SK-N-MC (cell line): ENCODE measurements at regions not wholly inside any gene's neighbourhood (a gene's known extent, or its start where the extent isn't known, plus 50 kb on each side); places are given as distances from the start of the nearest gene placed in this dataset.
"Not testable (repeated sequence)": the region's sequence is repeated elsewhere in the genome, so short reads cannot be mapped to it uniquely, and the experiment has no call there.

Experiments used
- DNase-seq: peaks from one replicate; pipeline ENCODE4 v3.0.0-alpha.2; 2011; ENCODE audit warnings: low read depth, low spot score
- H3K27ac ChIP-seq: fragments of 200-600 bp; sonication (generic); 2 replicates; pipeline ENCODE4 v1.5.1; 2016; ENCODE audit warnings: mixed run types
- H3K36me3 ChIP-seq: fragments of 200-600 bp; sonication (generic); 2 replicates; pipeline ENCODE4 v1.6.1; 2017; ENCODE audit warnings: antibody characterized with exemption, low read length, mixed read lengths; ENCODE audit not compliant: insufficient read depth
- H3K4me3 ChIP-seq: fragments of 200-600 bp; sonication (generic); 2 replicates; pipeline ENCODE4 v1.5.1; 2016
- H3K9ac ChIP-seq: fragments of 200-600 bp; sonication (generic); 2 replicates; pipeline ENCODE4 v1.8.0; 2017; ENCODE audit warnings: mixed run types, mixed read lengths; ENCODE audit not compliant: insufficient read length
- H3K9me3 ChIP-seq: fragments of 200-600 bp; sonication (generic); 2 replicates; pipeline ENCODE4 v1.6.1; 2017; ENCODE audit warnings: low read depth, mild to moderate bottlenecking, antibody characterized with exemption, low read length, moderate library complexity, mixed read lengths
- EZH2 ChIP-seq: fragments of 200-600 bp; sonication (generic); IDR thresholded peaks from one replicate; pipeline ENCODE4 v1.6.1; 2017; ENCODE audit warnings: antibody characterized with exemption
- FOXP2 ChIP-seq: optimal IDR thresholded peaks from 2 replicates; pipeline ENCODE3; 2011; ENCODE audit warnings: mild to moderate bottlenecking, moderate library complexity; ENCODE audit not compliant: insufficient read depth; ENCODE audit errors: extremely low read length, control extremely low read depth
- POLR2AphosphoS5 ChIP-seq: IDR thresholded peaks from 2 replicates; pipeline ENCODE4 v1.6.1; 2012; ENCODE audit warnings: mild to moderate bottlenecking, low read depth, low read length, borderline replicate concordance

- TF ChIP-seq POLR2AphosphoS5: no peak
- no peak for TF ChIP-seq EZH2
- TF ChIP-seq FOXP2: no peak
- H3K36me3 ChIP-seq: no peaks in the 10 kb centered on the region
- no peak overlapping the region for H3K4me3 ChIP-seq
- DNase-seq: no peak
- no peak overlapping the region for H3K27ac ChIP-seq
- no peaks in the 10 kb centered on the region for H3K9me3 ChIP-seq
- H3K9ac ChIP-seq: no peak overlapping the region
Measured at GRCh38 chr5:6106756-6107155, 271.6 kb downstream of the MED10 start.

- Histone ChIP-seq H3K9me3 (no peaks in the 10 kb centered on the region), H3K4me3 (no peak overlapping the region), H3K27ac (no peak overlapping the region), H3K36me3 (no peaks in the 10 kb centered on the region), H3K9ac (no peak overlapping the region)
- no peak for DNase-seq
- TF ChIP-seq POLR2AphosphoS5: no peak
- TF ChIP-seq FOXP2: no peak
- TF ChIP-seq EZH2: no peak
Measured at GRCh38 chr5:6105320-6105719, 273.0 kb downstream of the MED10 start.

GRCh38 chr5:6096101-6096500 lies 282.2 kb downstream of the MED10 start:
- DNase-seq: no peak
- H3K4me3 ChIP-seq: no peak overlapping the region
- no peak overlapping the region for H3K27ac ChIP-seq
- no peaks in the 10 kb centered on the region for H3K36me3 ChIP-seq
- H3K9ac ChIP-seq: no peak overlapping the region
- TF ChIP-seq EZH2 (no peak), POLR2AphosphoS5 (no peak), FOXP2 (no peak)
- H3K9me3 ChIP-seq: no peaks in the 10 kb centered on the region

- not testable (repeated sequence) for H3K4me3 ChIP-seq, DNase-seq, H3K9ac ChIP-seq, H3K36me3 ChIP-seq, H3K9me3 ChIP-seq, H3K27ac ChIP-seq
Measured at GRCh38 chr5:6094180-6094579, 284.2 kb downstream of the MED10 start.

GRCh38 chr5:6090838-6091237 lies 287.5 kb downstream of the MED10 start:
- H3K27ac ChIP-seq: no peak overlapping the region
- TF ChIP-seq FOXP2: no peak
- TF ChIP-seq POLR2AphosphoS5: no peak
- TF ChIP-seq EZH2: no peak
- H3K9ac ChIP-seq: no peak overlapping the region
- H3K36me3 ChIP-seq: no peaks in the 10 kb centered on the region
- DNase-seq: no peak
- no peaks in the 10 kb centered on the region for H3K9me3 ChIP-seq
- no peak overlapping the region for H3K4me3 ChIP-seq

GRCh38 chr5:6090079-6090654 lies 288.2 kb downstream of the MED10 start:
- H3K9me3 ChIP-seq: no peaks in the 10 kb centered on the region
- DNase-seq: no peak
- no peaks in the 10 kb centered on the region for H3K36me3 ChIP-seq
- no peak overlapping the region for H3K4me3 ChIP-seq
- TF ChIP-seq FOXP2: no peak
- no peak for TF ChIP-seq POLR2AphosphoS5
- no peak for TF ChIP-seq EZH2
- no peak overlapping the region for H3K27ac ChIP-seq
- H3K9ac ChIP-seq: no peak overlapping the region

- no peak overlapping the region for H3K4me3 ChIP-seq
- no peaks in the 10 kb centered on the region for H3K9me3 ChIP-seq
- no peak for DNase-seq
- no peaks in the 10 kb centered on the region for H3K36me3 ChIP-seq
- no peak for TF ChIP-seq EZH2
- no peak for TF ChIP-seq POLR2AphosphoS5
- TF ChIP-seq FOXP2: no peak
- H3K27ac ChIP-seq: no peak overlapping the region
- no peak overlapping the region for H3K9ac ChIP-seq
Measured at GRCh38 chr5:6088706-6089105, 289.6 kb downstream of the MED10 start.

GRCh38 chr5:6087576-6087975 lies 290.8 kb downstream of the MED10 start:
- DNase-seq: no peak
- Histone ChIP-seq H3K27ac (no peak overlapping the region), H3K4me3 (no peak overlapping the region), H3K36me3 (no peaks in the 10 kb centered on the region), H3K9me3 (no peaks in the 10 kb centered on the region), H3K9ac (no peak overlapping the region)
- no peak for TF ChIP-seq POLR2AphosphoS5
- no peak for TF ChIP-seq EZH2
- no peak for TF ChIP-seq FOXP2

GRCh38 chr5:6086871-6087270 lies 291.5 kb downstream of the MED10 start:
- H3K9ac ChIP-seq: no peak overlapping the region
- no peak for DNase-seq
- no peak overlapping the region for H3K4me3 ChIP-seq
- no peaks in the 10 kb centered on the region for H3K36me3 ChIP-seq
- no peak overlapping the region for H3K27ac ChIP-seq
- TF ChIP-seq POLR2AphosphoS5 (no peak), FOXP2 (no peak), EZH2 (no peak)
- no peaks in the 10 kb centered on the region for H3K9me3 ChIP-seq
